Neural cell (in vitro differentiated cells): ENCODE measurements at regions not wholly inside any gene's neighbourhood (a gene's known extent, or its start where the extent isn't known, plus 50 kb on each side); places are given as distances from the start of the nearest gene placed in this dataset.

Source experiments
- H2AFZ ChIP-seq: fragments of 200-600, 300-800 bp; sonication (generic), shearing (Covaris generic); 2 replicates; pipeline ENCODE4 v1.6.0; 2014; ENCODE audit warnings: low read depth, mild to moderate bottlenecking, antibody characterized with exemption, low read length, moderate library complexity
- H3F3A ChIP-seq: fragments of 200-600 bp; shearing (Covaris generic); 2 replicates; pipeline ENCODE4 v1.6.1; 2016; ENCODE audit warnings: mild to moderate bottlenecking, moderate library complexity, mixed read lengths, antibody characterized with exemption, low read length; ENCODE audit not compliant: insufficient read depth, poor library complexity, severe bottlenecking
- H3K27ac ChIP-seq: fragments of 200-600, 300-800 bp; sonication (generic), shearing (Covaris generic); 2 replicates; pipeline ENCODE4 v1.5.1; 2014; ENCODE audit warnings: mild to moderate bottlenecking, low read length, moderate library complexity
- H3K27me3 ChIP-seq: fragments of 300-800, 200-600 bp; sonication (generic), shearing (Covaris generic); 2 replicates; pipeline ENCODE4 v1.6.0; 2014; ENCODE audit warnings: mild to moderate bottlenecking, low read depth, low read length, moderate library complexity; ENCODE audit not compliant: insufficient read depth
- H3K36me3 ChIP-seq: fragments of 300-800, 200-600 bp; sonication (generic), shearing (Covaris generic); 2 replicates; pipeline ENCODE4 v1.5.1; 2014; ENCODE audit warnings: mild to moderate bottlenecking, antibody characterized with exemption, low read length, moderate library complexity; ENCODE audit not compliant: insufficient read depth
- H3K4me2 ChIP-seq: fragments of 300-800, 200-600 bp; sonication (generic), shearing (Covaris generic); 2 replicates; pipeline ENCODE4 v1.6.0; 2014; ENCODE audit warnings: mild to moderate bottlenecking, low read length
- H3K4me3 ChIP-seq: fragments of 300-800, 200-600 bp; sonication (generic), shearing (Covaris generic); 2 replicates; pipeline ENCODE4 v1.5.1; 2014; ENCODE audit warnings: mild to moderate bottlenecking, low read length, moderate library complexity
- H3K79me2 ChIP-seq: fragments of 200-600 bp; shearing (Covaris generic); replicated peaks from 2 replicates; pipeline ENCODE4 v1.6.0; 2014; ENCODE audit warnings: mild to moderate bottlenecking, low read length, moderate library complexity; ENCODE audit not compliant: insufficient read depth
- H3K9ac ChIP-seq: fragments of 300-800, 200-600 bp; sonication (generic), shearing (Covaris generic); 2 replicates; pipeline ENCODE4 v1.6.1; 2016; ENCODE audit warnings: mild to moderate bottlenecking, low read length, mixed read lengths
- H3K9me2 ChIP-seq: fragments of 200-600 bp; shearing (Covaris generic); 2 replicates; pipeline ENCODE4 v1.6.1; 2016; ENCODE audit warnings: mild to moderate bottlenecking, low read length, mixed read lengths; ENCODE audit not compliant: insufficient read depth
- H3K9me3 ChIP-seq: fragments of 200-600, 300-800 bp; sonication (generic), shearing (Covaris generic); 2 replicates; pipeline ENCODE4 v1.6.1; 2016; ENCODE audit warnings: mild to moderate bottlenecking, mixed run types, low read length, moderate library complexity, mixed read lengths
- H4K20me1 ChIP-seq: fragments of 200-600 bp; shearing (Covaris generic); 2 replicates; pipeline ENCODE4 v1.6.1; 2016; ENCODE audit warnings: mild to moderate bottlenecking, mixed run types; ENCODE audit not compliant: insufficient read depth
- EP300 ChIP-seq: fragments of 450-650 bp; conservative IDR thresholded peaks from 2 replicates; pipeline ENCODE4 v1.6.1; 2014; ENCODE audit warnings: antibody characterized with exemption, mild to moderate bottlenecking, moderate library complexity; ENCODE audit not compliant: poor library complexity, severe bottlenecking
- EZH2 ChIP-seq: fragments of 200-600, 300-800 bp; shearing (Covaris generic), sonication (generic); IDR thresholded peaks from 2 replicates; pipeline ENCODE4 v1.6.1; 2014; ENCODE audit warnings: antibody characterized with exemption, low read length, borderline replicate concordance, mild to moderate bottlenecking; ENCODE audit not compliant: insufficient read depth, poor library complexity, severe bottlenecking
- MXI1 ChIP-seq: fragments of 450-650 bp; conservative IDR thresholded peaks from 2 replicates; pipeline ENCODE4 v1.6.1; 2014; ENCODE audit warnings: antibody characterized with exemption, mild to moderate bottlenecking; ENCODE audit not compliant: poor library complexity, severe bottlenecking
- POLR2AphosphoS5 ChIP-seq: IDR thresholded peaks from 2 replicates; pipeline ENCODE4 v1.6.1; 2012
- RAD21 ChIP-seq: fragments of 450-650 bp; conservative IDR thresholded peaks from 2 replicates; pipeline ENCODE4 v1.6.1; 2014; ENCODE audit warnings: antibody characterized with exemption, mild to moderate bottlenecking, moderate library complexity
- REST ChIP-seq: IDR thresholded peaks from 2 replicates; pipeline ENCODE4 v1.6.1; 2012; ENCODE audit warnings: borderline replicate concordance
- SMC3 ChIP-seq: fragments of 450-650 bp; conservative IDR thresholded peaks from 2 replicates; pipeline ENCODE4 v1.6.1; 2014; ENCODE audit warnings: antibody characterized with exemption, mild to moderate bottlenecking, moderate library complexity; ENCODE audit not compliant: poor library complexity
- TAF1 ChIP-seq: IDR thresholded peaks from 2 replicates; pipeline ENCODE4 v1.6.1; 2012; ENCODE audit warnings: low read depth
- TF ChIP-seq, protein P1 (sequence below): fragments of 450-650 bp; IDR thresholded peaks from 2 replicates; pipeline ENCODE4 v1.5.1; 2014; ENCODE audit warnings: antibody characterized with exemption, mild to moderate bottlenecking, moderate library complexity; ENCODE audit not compliant: poor library complexity, severe bottlenecking

DNA sequence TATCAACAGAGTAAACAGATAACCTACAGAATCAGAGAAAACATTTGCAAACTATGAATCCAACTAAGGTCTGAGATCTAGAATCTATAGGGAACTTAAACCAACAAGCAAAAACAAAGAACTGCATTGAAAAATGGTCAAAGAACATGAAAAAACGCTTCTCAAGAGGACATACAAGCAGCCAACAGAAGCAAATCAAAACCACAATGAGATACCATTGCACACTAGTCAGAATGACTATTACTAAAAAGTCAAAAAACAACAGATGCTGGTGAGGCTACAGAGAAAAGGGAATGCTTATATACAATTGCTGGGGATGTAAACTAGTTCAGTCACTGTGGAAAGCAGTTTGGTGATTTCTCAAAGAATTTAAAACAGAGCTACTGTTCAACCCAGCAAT is 255.7 kb downstream of the TMEM47 start:
- Histone ChIP-seq H3K4me3 (no peak overlapping the region), H3F3A (no peaks in the 10 kb centered on the region), H2AFZ (no peak overlapping the region), H3K9ac (no peak overlapping the region), H3K9me2 (no peaks in the 10 kb centered on the region), H3K4me2 (no peak overlapping the region), H3K36me3 (no peaks in the 10 kb centered on the region), H3K79me2 (no peaks in the 10 kb centered on the region), H4K20me1 (no peaks in the 10 kb centered on the region), H3K27ac (no peak overlapping the region), H3K27me3 (no peaks in the 10 kb centered on the region), H3K9me3 (no peaks in the 10 kb centered on the region)
- no peak for TF ChIP-seq RAD21

DNA sequence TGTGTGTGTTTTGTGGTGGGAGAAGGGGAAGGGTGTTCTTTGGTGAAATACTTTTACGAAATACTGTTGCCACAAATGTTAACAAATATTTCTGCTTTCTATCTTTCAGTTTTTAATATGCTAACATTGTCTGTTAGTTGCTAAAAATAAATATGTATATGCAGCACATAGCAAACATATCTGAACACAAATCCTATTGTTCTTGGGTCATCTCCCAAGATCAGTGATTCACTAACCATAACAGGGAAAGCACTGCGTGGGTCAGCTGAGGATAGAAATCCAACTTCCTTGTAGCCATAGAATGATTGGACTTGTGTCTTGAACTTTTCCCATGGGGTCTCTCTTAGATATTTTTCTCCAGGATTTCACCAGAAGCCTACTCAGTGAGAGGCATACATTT is 250.3 kb upstream of the FAM47A start:
- H3K27ac ChIP-seq: no peak overlapping the region
- H3K9ac ChIP-seq: no peak overlapping the region
- no peaks in the 10 kb centered on the region for H4K20me1 ChIP-seq
- H2AFZ ChIP-seq: no peak overlapping the region
- no peaks in the 10 kb centered on the region for H3K36me3 ChIP-seq
- no peak overlapping the region for H3K4me2 ChIP-seq
- H3K79me2 ChIP-seq: no peaks in the 10 kb centered on the region
- TF ChIP-seq RAD21: no peak
- TF ChIP-seq EZH2: no peak
- no peak for TF ChIP-seq TAF1
- TF ChIP-seq EP300: no peak
- TF ChIP-seq SMC3: no peak
- TF ChIP-seq POLR2AphosphoS5: no peak
- TF ChIP-seq, protein P1, sequence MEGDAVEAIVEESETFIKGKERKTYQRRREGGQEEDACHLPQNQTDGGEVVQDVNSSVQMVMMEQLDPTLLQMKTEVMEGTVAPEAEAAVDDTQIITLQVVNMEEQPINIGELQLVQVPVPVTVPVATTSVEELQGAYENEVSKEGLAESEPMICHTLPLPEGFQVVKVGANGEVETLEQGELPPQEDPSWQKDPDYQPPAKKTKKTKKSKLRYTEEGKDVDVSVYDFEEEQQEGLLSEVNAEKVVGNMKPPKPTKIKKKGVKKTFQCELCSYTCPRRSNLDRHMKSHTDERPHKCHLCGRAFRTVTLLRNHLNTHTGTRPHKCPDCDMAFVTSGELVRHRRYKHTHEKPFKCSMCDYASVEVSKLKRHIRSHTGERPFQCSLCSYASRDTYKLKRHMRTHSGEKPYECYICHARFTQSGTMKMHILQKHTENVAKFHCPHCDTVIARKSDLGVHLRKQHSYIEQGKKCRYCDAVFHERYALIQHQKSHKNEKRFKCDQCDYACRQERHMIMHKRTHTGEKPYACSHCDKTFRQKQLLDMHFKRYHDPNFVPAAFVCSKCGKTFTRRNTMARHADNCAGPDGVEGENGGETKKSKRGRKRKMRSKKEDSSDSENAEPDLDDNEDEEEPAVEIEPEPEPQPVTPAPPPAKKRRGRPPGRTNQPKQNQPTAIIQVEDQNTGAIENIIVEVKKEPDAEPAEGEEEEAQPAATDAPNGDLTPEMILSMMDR: no peak
- no peak for TF ChIP-seq REST
- no peak for TF ChIP-seq MXI1
- no peaks in the 10 kb centered on the region for H3K9me2 ChIP-seq
- no peaks in the 10 kb centered on the region for H3F3A ChIP-seq
- H3K4me3 ChIP-seq: no peak overlapping the region
- H3K9me3 ChIP-seq: no peaks in the 10 kb centered on the region
- H3K27me3 ChIP-seq: no peaks in the 10 kb centered on the region

DNA sequence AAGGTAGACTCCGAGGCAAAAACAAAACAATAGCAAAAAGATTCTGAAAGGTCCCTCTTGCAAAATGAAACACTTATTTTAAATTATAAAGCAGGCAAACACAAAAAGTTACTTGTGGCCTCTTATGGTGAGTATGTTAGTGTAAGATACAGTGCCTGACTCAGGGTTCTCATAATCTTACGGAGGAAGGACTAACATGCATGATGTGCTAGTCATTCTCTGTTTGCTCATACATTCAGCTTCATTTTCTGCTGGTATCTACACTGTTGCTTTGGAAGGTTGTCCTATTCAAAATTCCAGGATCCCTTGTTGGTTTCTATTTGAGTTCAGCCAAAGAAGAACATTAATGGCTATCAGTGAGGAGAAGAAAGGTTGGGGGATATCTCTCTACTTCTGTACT is 249.1 kb upstream of the FAM47A start:
- H3F3A ChIP-seq: no peaks in the 10 kb centered on the region

More for the DNA sequence above, 249.1 kb upstream of the FAM47A start:
- no peak for TF ChIP-seq TAF1
- Histone ChIP-seq H3K9me2 (no peaks in the 10 kb centered on the region), H4K20me1 (no peaks in the 10 kb centered on the region), H3K79me2 (no peaks in the 10 kb centered on the region), H3K27me3 (no peaks in the 10 kb centered on the region), H2AFZ (no peak overlapping the region), H3K9me3 (no peaks in the 10 kb centered on the region), H3K4me3 (no peak overlapping the region), H3K9ac (no peak overlapping the region), H3K27ac (no peak overlapping the region), H3K4me2 (no peak overlapping the region), H3K36me3 (no peaks in the 10 kb centered on the region)
